HEK293T (cell line): ENCODE measurements at regions not wholly inside any gene's neighbourhood (a gene's known extent, or its start where the extent isn't known, plus 50 kb on each side); places are given as distances from the start of the nearest gene placed in this dataset.

ENCODE experiments used
- BHLHE40 ChIP-seq: fragments of 450-650 bp; IDR thresholded peaks from 2 replicates; pipeline ENCODE4 v1.6.1; 2016; ENCODE audit warnings: mild to moderate bottlenecking, moderate library complexity, borderline replicate concordance
- ELF4 ChIP-seq: fragments of 450-650 bp; IDR thresholded peaks from 2 replicates; pipeline ENCODE4 v1.6.1; 2017; ENCODE audit warnings: antibody characterized with exemption
- FOXM1 ChIP-seq: fragments of 450-650 bp; IDR thresholded peaks from 2 replicates; pipeline ENCODE4 v1.6.1; 2017; ENCODE audit warnings: mild to moderate bottlenecking, borderline replicate concordance
- PKNOX1 ChIP-seq: fragments of 450-650 bp; IDR thresholded peaks from 2 replicates; pipeline ENCODE4 v1.6.1; 2016
- SUZ12 ChIP-seq: fragments of 450-650 bp; IDR thresholded peaks from 2 replicates; pipeline ENCODE4 v1.6.1; 2016; ENCODE audit warnings: mild to moderate bottlenecking

GRCh38 chr21:32120230-32120629, 158.6 kb downstream of the MIS18A start:
- TF ChIP-seq BHLHE40 (no peak), SUZ12 (no peak), ELF4 (no peak), FOXM1 (no peak), PKNOX1 (no peak)
